DMS79 (cell line): ENCODE measurements at regions not wholly inside any gene's neighbourhood (a gene's known extent, or its start where the extent isn't known, plus 50 kb on each side); places are given as distances from the start of the nearest gene placed in this dataset.

Experiments used
- DNase-seq: peaks from one replicate; lab custom pipeline; 2025; lab: John Stamatoyannopoulos, UW

DNA sequence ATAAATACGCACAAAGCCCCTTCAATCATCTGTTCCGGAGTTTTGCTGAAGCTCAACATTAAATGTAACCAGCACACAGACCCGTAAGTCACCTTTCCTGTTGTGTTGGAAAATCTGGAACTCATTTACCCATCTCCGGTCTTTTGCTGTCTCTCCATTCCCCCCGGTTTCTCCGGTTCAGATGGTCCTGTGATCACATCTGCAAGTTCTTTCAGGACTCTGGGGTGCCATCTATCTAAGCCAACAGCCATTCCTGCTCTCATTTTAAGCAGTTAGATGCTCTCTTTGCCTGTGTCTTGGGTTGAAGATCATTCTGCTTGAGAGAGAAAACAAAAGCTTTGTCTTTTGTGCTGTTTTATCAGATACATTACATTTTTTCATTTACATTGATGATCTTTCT lies 91.7 kb upstream of the TGIF1 start:
- no peak for DNase-seq

DNA sequence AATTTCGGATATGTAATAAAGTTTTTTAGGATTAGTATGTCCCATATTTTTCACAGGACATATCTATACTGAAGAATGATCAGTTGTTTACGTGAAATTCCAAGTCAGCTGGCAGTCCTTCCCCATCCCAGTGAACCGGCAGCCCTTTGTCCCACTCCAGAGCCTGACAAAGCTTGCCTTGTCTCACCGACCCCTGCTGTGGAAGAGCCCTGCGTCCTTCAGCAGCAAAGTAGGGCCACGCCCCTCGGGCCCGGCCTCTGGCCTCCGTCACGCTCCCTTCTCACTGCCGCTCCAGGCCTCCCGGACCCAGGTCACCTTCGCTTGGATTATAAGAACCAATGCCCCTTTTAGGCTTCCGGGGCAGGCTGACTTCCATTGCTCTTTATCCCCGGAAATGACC lies 89.8 kb upstream of the TGIF1 start:
- no peak for DNase-seq

DNA sequence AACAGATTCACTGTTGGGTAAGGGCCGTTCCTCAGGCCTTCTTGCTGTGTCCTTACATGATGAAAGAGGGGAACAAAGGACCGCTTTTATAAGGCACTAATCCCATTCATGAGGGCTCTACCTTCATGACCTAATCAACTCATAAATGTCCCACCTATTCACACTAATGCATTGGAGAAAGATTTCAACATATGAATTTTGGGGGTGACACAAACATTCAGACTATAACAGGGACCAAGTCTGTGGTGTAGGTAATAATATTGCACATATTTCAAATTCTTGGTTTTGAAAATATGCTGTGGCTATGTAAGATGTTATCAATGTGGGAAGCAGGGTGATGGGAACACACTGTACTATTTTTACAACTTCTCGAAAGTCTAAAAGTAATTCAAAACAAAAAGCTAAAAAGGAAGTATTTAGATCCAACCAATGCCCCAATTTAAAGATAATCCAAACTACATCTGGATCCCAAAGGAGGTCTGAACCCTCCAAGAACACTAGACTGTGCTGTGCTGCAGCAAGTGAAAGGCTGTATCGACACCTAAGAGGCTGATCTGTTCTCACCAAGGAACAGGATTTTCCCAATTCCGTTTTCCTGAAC lies 82.4 kb upstream of the TGIF1 start:
- no peak for DNase-seq

DNA sequence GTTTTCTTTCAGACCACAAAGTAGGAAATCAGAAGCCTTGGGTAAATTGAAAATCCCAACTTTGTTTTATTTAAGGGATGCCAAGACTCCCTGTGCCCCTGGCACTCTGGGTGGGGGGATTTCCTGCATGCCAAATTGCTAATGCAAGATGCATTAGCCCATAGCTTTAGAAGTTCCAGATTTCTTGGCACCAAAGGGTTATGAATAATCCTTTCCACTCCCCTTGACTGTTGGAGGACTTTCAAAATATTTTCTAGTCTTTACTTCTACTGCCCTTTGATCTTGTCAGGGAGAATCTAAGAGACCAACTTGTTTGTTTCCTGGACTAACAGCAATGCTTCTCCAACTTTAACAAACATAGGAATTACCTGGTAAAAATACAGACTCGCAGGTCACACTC lies 81.8 kb upstream of the TGIF1 start:
- no peak for DNase-seq

DNA sequence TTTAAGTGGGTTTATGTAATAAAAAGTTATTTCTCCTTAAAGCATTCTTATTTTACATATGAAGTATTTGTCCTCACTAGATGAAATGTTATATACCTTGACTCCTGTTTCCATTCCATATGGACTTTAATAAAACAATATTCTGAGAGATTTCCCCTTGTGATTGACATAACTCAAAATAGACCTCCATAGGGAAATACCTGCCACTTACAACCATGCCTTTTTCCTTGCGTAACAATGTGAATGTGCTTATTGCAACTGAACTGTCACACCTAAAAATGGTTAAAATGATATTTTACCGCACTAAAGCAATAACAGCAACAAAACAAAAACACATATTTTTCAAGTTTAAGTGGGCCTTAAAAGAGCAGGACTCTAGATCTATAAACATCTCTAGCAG lies 70.3 kb upstream of the TGIF1 start:
- no peak for DNase-seq

DNA sequence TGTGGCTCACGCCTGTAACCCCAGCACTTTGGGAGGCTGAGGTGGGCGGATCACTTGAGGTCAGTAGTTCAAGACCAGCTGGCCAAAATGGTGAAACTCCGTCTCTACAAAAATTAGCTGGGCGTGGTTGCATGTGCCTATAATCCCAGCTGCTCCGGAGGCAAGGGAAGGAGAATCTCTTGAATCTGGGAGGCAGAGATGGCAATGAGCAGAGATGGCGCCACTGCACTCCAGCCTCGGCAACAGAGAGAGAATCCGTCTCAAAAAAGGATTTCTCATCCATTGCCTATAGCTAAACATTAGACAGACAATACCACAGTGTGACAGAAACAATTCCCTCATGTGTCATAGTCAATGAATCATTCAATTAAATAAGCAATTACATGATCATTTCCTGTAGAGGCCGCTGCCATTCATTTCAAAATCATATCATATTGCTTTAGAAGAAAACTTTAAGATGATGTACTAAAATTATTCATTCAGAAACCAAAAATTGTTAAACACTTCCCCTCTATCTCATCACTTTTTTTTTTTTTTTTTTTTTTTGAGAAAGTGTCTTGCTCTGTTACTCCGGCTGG lies 69.5 kb upstream of the TGIF1 start:
- DNase-seq: no peak

DNA sequence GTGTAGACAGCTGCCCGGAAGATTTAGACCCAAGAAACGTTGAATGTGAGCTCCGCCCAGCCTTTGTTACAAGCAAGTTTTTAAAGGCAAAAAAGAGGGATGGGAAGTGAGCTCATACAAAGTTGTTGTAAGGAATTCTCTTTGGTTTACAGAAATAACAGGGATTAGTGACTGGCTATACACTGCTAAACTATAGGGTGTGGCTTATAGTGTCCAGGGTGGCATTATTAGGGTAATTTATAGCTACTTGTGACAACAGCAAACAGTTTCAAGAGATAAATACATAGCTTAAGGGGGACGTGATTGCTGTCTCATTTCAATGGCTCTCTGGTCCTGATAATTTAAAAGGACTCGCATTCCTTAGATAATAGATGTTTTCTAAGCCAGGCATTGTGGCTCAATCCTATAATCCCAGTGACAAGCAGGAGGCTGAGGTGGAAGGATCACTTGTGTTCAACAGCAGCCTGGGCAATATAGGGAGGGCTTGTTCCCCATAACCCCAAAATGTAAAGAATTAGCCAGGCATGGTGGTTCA lies 66.5 kb upstream of the TGIF1 start:
- no peak for DNase-seq

DNA sequence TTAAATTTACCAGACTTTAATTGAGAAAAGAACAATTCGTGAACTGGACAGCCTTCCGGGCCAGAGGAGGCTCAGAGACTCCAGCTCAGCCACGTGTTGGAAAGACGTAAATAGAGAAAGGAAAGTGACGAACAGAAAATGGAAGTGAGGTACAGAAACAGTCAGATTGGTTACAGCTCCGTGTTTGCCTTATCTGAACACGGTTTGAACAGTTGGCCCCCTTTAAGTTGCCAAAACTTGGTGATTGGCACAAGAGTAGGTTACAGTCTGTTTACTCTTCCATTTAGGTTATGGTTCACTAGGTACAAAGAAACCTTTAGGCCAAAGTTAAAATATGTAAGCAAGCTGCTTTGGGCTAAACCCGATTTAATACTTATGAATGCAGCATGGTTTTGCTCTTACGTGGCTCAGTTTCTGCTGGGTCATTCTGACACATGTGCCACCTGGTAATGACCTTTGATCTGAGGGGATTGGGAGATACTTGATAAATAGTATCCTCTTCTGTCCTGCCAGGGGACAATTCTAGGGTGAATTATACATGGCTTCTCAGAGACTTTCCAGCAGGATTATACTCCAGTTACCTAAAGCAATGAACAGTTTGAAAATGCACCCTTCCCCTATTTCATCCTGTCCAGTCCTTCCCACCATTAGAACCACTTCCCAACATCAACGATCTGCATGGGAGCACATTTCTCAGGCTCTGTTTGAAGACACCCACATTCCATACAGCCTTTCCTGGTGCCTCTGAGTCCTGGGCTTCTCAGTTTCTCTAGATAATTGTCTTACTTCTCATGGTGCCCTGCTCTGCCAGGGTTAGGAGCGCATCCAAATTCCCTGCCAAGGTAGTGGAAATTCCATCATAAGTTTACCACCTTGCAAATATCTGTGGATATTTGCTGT lies 65.1 kb upstream of the TGIF1 start:
- DNase-seq: no peak

DNA sequence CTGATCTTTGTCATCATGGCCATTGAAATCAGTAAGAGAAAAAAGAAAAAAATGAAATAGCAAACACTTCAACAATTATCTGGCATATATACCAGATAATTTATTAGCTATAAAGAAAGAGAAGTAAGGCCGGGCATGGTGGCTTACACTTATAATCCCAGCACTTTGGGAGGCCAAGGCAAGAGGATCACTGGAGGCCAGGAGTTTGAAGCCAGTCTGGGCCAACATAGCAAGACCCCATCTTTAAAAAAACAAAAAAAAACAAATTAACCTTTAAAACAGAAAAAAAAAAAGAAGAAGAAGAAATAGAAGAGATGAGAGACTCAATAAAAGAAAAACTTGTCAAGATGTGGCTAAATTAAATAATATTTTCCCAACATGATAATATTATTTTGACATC lies 61.6 kb upstream of the TGIF1 start:
- DNase-seq: no peak

DNA sequence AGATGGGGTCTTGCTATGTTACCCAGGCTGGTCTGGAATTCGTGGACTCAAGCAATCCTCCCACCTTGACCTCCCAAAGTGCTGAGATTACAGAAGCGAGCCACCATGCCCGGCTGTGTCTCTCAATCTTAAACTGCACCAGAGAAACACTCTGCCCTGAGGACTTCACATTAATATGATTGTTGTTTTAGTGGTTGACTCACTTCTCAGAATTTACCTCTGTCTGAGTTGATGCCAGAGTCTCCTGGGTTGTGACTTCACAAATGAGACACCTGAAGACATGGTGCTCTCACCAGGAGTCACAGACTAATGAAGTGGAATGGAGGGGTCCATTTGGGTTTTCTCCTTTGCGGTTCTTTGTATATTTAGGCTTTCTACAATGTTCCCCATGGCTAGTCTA lies 61.0 kb upstream of the TGIF1 start:
- DNase-seq: no peak

DNA sequence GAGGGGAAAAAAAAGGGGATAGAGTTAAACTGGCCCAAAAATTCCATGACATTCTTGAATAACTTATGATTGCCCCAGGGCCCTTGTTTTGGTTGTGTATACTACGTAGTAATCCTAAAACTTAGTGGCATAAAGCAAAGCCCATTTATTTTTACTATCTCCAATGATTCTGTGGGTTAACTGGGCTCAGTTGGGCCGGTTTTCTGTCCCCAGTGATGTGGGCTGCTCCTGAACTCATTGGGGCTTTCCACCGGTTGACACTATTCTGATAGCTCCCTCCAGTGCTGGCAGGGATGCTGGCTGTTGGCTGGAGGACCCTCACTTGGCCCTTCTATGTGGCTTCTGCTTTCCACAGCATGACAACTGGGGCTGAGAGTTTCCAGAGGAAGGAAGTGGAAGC lies 60.0 kb upstream of the TGIF1 start:
- no peak for DNase-seq

DNA sequence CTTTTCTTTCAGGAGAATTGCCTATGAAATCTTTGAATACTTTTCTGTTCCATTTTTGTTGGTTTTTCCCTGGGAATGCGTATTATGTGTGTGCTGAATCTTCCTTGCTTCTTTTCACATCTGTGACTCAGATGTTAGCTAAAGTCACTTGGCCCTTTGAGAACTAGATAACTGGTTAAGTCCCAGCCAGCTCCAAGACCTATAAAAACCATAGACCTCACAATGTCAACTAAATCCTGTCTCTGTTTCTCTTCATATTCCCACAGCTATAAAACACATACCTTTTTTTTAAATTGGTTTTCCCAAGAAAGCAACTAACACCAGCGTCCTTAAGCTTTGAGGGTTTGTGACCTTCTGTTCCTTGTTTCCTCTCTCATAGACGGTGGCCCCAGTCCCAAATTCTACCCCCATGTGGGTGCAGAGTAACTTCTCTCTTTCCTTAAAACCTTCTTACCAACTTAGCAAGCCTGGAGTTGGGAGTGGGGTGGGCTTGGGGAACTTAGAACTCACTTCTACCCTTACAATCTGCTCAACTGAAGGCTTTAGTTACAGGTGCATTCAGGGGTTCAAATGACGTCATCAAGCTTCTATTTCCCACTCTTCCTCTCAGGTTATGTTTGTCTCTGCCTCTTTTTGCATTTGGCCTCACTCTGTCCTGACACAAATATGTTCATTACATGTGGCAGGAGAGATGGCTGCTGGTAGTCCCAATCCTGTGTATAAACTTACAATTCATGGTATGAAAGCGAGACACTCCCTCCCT lies 58.1 kb upstream of the TGIF1 start:
- DNase-seq: no peak

DNA sequence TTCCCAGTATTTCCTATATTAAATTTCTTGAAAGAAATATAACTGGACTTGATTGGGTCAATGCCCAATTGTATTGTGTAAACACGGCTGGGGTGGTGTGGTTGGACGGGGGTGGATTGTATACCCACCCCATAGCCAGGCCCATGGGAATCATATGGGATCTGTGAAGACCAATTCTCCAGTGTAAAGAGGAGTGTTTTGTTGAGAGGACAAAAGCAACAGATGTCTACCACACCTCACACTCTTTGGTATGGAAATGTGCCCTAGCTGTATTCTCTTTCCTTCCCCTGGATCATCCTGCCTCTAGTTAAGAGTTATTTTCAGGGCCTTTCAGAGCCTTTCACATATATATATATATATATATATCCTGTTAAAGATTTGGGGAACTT lies 57.5 kb upstream of the TGIF1 start:
- DNase-seq: no peak

DNA sequence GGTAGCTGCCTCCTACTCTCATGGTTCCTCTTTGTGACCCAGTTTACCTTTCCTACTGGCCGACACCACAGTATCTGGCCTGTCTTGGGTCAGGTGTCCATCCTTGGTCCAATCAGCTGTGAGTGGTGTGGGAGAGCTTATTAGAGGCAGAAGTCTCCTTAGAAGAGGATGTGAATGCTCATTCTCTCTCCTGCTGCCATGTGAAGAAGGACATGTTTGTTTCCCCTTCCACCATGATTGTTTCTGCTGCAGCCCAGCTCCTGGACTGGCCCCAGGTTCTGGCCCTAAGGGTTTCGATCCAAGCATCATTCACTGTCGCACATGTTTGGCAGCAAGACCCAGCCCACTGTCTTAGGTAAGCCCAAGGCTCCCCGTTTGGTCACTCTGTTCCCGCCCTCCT lies 55.3 kb upstream of the TGIF1 start:
- no peak for DNase-seq

DNA sequence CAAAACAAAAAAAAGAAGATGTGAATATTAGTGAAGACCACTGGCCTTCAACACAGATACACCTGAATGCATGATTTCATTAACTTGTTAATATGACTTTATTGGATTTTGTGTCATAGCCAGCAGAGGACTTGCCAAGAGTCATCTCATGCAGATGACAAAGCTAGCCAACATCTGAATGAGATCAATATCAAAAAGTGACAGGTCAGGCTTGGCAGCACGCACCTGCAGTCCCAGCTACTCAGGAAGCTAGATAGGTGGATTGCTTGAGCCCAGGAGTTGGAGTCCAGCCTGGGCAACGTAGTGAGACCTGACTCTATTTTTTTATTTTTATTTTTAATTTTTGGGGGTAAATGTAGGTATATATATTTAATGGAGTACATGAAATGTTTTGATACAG lies 54.5 kb upstream of the TGIF1 start:
- DNase-seq: no peak

DNA sequence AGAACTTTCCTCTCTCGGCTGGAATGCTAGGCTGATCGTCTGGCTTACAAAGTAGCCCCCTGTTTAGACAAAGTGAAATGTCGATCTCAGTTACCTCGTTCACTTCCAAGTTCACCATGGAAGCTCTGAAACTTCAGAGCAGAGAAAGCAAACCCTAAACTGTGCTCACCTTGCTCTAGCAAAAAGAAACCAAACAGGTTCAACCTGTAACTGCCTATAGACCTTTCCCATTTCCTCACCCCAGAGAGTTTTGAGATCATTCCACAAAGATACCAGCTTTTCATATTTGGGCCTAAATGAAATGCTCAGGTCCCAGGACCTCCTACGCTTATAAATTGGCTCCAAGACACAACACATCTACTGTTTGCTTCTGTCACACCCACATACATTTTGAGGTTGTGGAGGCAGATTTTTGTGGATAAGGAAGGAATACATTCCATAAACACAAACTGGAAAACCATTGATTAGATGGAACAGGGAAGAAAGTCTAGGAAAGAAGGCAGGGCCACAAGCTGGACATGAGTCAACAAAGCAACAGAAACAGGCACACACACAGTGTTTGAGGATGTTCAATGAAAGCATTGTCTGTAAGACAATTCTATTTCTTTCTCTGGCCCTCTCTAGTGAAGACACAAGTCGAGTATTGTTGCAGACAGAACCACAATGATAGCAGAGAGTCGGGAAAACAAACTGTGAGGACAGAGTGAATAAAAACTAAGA lies 52.8 kb upstream of the TGIF1 start:
- no peak for DNase-seq

DNA sequence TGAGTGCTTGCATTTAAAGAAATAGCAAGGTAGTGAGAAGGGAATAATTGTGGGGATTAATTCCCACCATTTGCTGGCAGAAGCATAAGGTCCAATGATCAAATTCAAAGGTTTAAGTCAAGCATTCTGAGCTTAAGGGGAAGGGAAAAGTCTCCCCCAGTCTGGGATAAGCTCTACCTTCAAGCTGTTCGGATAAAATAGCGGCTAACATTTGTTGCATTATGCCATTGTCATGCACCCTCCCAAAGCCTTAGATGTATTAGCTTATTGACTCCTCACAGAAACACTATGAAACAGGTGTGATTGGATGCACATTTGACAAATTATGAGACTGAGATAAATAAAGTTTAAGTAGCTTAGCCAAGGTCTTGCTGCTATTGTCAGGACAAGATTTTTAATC lies 52.2 kb upstream of the TGIF1 start:
- DNase-seq: no peak
